Parathyroid adenoma (tissue), 2 donors: ENCODE measurements at regions not wholly inside any gene's neighbourhood (a gene's known extent, or its start where the extent isn't known, plus 50 kb on each side); places are given as distances from the start of the nearest gene placed in this dataset.

Source experiments
- H2AFZ ChIP-seq: fragments of 300-600 bp; sonication (generic); one replicate; pipeline ENCODE4 v1.7.0; 2017; ENCODE audit warnings: antibody characterized with exemption, mild to moderate bottlenecking
- H3K27ac ChIP-seq: fragments of 300-600 bp; sonication (generic); one replicate; pipeline ENCODE4 v1.7.0; 2017
- H3K27me3 ChIP-seq: fragments of 300-600 bp; sonication (generic); one replicate; pipeline ENCODE4 v1.7.0; 2017; ENCODE audit warnings: low read length; ENCODE audit not compliant: control insufficient read depth, insufficient read depth
- H3K36me3 ChIP-seq: fragments of 300-600 bp; sonication (generic); one replicate; pipeline ENCODE4 v1.7.0; 2017; ENCODE audit warnings: low read length; ENCODE audit not compliant: control insufficient read depth, insufficient read depth
- H3K4me1 ChIP-seq: fragments of 300-600 bp; sonication (generic); one replicate; pipeline ENCODE4 v1.7.0; 2017; ENCODE audit warnings: control low read depth
- H3K4me2 ChIP-seq: fragments of 300-600 bp; sonication (generic); one replicate; pipeline ENCODE4 v1.7.0; 2017; ENCODE audit warnings: low read length
- H3K4me3 ChIP-seq: fragments of 300-600 bp; sonication (generic); one replicate; pipeline ENCODE4 v1.7.0; 2017; ENCODE audit warnings: low read depth, low read length
- H3K79me2 ChIP-seq: fragments of 300-600 bp; sonication (generic); one replicate; pipeline ENCODE4 v1.7.0; 2017; ENCODE audit warnings: control low read depth
- H3K9ac ChIP-seq: fragments of 300-600 bp; sonication (generic); one replicate; pipeline ENCODE4 v1.7.0; 2017; ENCODE audit warnings: mild to moderate bottlenecking
- H3K9me3 ChIP-seq: fragments of 300-600 bp; sonication (generic); one replicate; pipeline ENCODE4 v1.7.0; 2017; ENCODE audit warnings: low read length; ENCODE audit not compliant: control insufficient read depth
- TF ChIP-seq, protein P1 (sequence below): fragments of 300-600 bp; sonication (generic); IDR thresholded peaks from one replicate; pipeline ENCODE4 v1.7.0; 2017; ENCODE audit warnings: antibody characterized with exemption, mild to moderate bottlenecking
- donor health status: primary hyperparathyroidism.

DNA sequence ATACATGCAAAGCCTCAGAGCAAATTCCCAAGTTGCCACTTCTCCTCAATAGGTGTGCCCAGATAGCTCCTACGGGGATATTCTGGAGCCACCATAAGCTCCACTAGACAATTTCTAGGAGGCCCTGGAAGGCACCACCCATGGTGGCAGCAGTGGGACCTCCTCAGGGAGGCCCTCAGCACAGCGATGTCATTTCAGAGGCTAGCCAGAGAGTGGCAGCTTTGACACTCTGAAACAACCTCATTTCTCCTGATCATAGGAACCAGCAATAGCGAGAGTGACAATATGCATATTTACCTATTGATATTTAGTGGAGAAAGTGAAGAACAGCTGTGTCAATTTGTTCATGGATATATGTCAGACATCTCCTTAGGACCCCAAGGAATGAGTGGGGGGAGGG lies 612.3 kb downstream of the SOX5 start:
- H3K36me3 ChIP-seq: no peaks in the 10 kb centered on the region
- TF ChIP-seq, protein P1, sequence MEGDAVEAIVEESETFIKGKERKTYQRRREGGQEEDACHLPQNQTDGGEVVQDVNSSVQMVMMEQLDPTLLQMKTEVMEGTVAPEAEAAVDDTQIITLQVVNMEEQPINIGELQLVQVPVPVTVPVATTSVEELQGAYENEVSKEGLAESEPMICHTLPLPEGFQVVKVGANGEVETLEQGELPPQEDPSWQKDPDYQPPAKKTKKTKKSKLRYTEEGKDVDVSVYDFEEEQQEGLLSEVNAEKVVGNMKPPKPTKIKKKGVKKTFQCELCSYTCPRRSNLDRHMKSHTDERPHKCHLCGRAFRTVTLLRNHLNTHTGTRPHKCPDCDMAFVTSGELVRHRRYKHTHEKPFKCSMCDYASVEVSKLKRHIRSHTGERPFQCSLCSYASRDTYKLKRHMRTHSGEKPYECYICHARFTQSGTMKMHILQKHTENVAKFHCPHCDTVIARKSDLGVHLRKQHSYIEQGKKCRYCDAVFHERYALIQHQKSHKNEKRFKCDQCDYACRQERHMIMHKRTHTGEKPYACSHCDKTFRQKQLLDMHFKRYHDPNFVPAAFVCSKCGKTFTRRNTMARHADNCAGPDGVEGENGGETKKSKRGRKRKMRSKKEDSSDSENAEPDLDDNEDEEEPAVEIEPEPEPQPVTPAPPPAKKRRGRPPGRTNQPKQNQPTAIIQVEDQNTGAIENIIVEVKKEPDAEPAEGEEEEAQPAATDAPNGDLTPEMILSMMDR: no peak
- no peak overlapping the region for H3K4me2 ChIP-seq
- H3K27ac ChIP-seq: no peak overlapping the region
- no peaks in the 10 kb centered on the region for H3K27me3 ChIP-seq
- H3K4me1 ChIP-seq: no peaks in the 10 kb centered on the region
- no peak overlapping the region for H3K9ac ChIP-seq
- H3K79me2 ChIP-seq: no peaks in the 10 kb centered on the region
- no peak overlapping the region for H2AFZ ChIP-seq
- H3K4me3 ChIP-seq: no peak overlapping the region
- no peaks in the 10 kb centered on the region for H3K9me3 ChIP-seq

DNA sequence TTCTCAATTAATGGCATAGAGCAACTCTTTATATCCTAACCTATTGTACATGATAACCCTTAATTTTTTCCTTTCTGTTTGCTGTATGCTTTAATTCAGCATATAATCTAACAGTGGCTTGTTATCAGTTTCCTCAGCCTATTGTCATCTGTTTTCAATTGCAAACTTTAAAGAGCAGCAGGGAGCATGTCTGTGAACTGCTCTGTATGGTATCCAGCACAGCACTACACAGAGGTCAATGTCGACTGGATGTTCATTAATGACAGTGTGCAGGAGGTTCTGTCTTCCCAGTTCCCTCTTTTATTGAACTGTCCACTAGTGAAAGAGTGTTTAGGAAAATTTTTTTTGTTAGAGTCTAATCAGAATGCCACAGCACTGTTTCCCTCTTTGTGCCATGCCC lies 609.1 kb downstream of the SOX5 start:
- TF ChIP-seq, protein P1: no peak
- H2AFZ ChIP-seq: no peak overlapping the region
- H3K27ac ChIP-seq: no peak overlapping the region
- no peaks in the 10 kb centered on the region for H3K36me3 ChIP-seq
- no peaks in the 10 kb centered on the region for H3K27me3 ChIP-seq
- H3K9me3 ChIP-seq: no peaks in the 10 kb centered on the region
- H3K4me2 ChIP-seq: no peak overlapping the region
- no peaks in the 10 kb centered on the region for H3K4me1 ChIP-seq
- H3K4me3 ChIP-seq: no peak overlapping the region
- no peaks in the 10 kb centered on the region for H3K79me2 ChIP-seq
- H3K9ac ChIP-seq: no peak overlapping the region

DNA sequence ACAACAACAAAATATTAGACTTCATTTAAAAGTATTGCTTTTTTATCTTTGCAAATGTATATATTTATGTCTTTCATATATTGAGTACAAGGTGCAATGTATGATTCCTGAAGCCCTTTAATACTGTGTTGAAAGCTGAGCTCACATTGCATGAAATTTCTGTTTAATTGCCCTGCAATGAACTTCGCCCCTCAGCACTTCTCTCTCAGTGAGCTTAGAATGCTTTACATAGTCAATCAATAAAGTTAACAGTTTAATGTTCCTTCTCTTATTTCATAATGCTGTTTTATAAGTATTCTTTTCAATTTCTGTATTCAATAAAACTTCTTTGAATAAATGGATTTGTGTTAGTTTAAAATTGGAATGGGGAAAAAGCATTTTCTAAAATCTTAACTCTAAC lies 607.1 kb downstream of the SOX5 start:
- H3K4me1 ChIP-seq: no peaks in the 10 kb centered on the region
- no peak overlapping the region for H3K4me3 ChIP-seq
- H3K27me3 ChIP-seq: no peaks in the 10 kb centered on the region
- H3K9me3 ChIP-seq: no peaks in the 10 kb centered on the region
- H3K79me2 ChIP-seq: no peaks in the 10 kb centered on the region
- H2AFZ ChIP-seq: no peak overlapping the region
- H3K4me2 ChIP-seq: no peak overlapping the region
- TF ChIP-seq, protein P1: no peak
- no peak overlapping the region for H3K9ac ChIP-seq
- no peaks in the 10 kb centered on the region for H3K36me3 ChIP-seq
- H3K27ac ChIP-seq: no peak overlapping the region

DNA sequence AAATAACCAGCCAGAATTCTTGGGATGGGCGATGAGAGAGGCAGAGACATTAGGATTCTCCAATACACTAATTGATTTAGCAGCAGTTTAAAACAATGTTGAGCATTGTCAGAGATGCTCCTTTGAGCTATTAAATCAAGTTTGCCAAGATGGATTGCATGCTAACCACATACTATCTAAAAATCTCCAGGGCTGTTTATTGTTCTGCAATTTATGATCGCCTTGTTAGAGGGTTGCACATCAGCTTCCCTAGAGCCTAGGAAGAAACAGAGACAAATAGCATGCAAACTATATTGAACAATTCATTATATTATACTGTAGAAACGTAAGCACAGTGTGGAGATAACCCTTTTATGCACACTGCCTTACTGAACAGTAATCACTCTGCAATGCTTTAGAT lies 599.9 kb downstream of the SOX5 start:
- H3K27ac ChIP-seq: no peak overlapping the region
- H3K4me3 ChIP-seq: no peak overlapping the region
- no peak overlapping the region for H3K9ac ChIP-seq
- H3K4me1 ChIP-seq: no peaks in the 10 kb centered on the region
- no peaks in the 10 kb centered on the region for H3K79me2 ChIP-seq
- H3K9me3 ChIP-seq: no peaks in the 10 kb centered on the region
- H3K4me2 ChIP-seq: no peak overlapping the region
- H3K36me3 ChIP-seq: no peaks in the 10 kb centered on the region
- H3K27me3 ChIP-seq: no peaks in the 10 kb centered on the region
- TF ChIP-seq, protein P1: no peak
- H2AFZ ChIP-seq: no peak overlapping the region

DNA sequence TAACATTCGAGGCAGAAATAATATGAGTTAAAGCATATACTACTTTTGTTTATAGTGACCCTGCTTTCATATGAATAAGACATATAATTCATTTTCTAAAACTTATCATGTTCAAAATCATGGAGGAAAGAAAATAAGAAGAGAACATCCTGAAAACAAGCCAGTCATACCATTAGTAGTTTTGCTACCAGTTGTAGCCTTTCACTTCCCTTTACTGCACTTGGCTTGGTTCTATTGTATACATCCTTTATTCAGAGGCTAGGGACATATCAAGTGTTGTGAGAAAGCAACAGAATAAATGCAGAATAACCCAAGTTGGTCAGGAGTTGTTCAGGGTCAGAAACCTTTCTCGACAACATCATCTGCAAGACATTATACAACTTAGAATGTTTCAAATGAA lies 598.7 kb downstream of the SOX5 start:
- H3K36me3 ChIP-seq: no peaks in the 10 kb centered on the region
- no peaks in the 10 kb centered on the region for H3K79me2 ChIP-seq
- no peaks in the 10 kb centered on the region for H3K9me3 ChIP-seq
- H3K4me1 ChIP-seq: no peaks in the 10 kb centered on the region
- no peak overlapping the region for H3K9ac ChIP-seq
- H3K27me3 ChIP-seq: no peaks in the 10 kb centered on the region
- no peak overlapping the region for H3K4me2 ChIP-seq
- H3K27ac ChIP-seq: no peak overlapping the region
- H3K4me3 ChIP-seq: no peak overlapping the region
- TF ChIP-seq, protein P1: no peak
- no peak overlapping the region for H2AFZ ChIP-seq
